GM23338 (cell line): ENCODE measurements at regions not wholly inside any gene's neighbourhood (a gene's known extent, or its start where the extent isn't known, plus 50 kb on each side); places are given as distances from the start of the nearest gene placed in this dataset.

Experiments
- ATAC-seq: fragments of 200-7000 bp; cut with Tn5 transposase; 3 replicates; pipeline ENCODE4 v1.9.1; 2020
- DNase-seq: peaks from one replicate; pipeline ENCODE4 v3.0.0-alpha.2; 2015; ENCODE audit warnings: low spot score
- H2AFZ ChIP-seq: fragments of 200-600 bp; sonication (generic); 2 replicates; pipeline ENCODE4 v1.8.0; 2016; ENCODE audit warnings: antibody characterized with exemption, mild to moderate bottlenecking, moderate library complexity
- H3F3A ChIP-seq: fragments of 200-600 bp; sonication (generic); replicated peaks from 2 replicates; pipeline ENCODE4 v1.8.0; 2017; ENCODE audit warnings: antibody characterized with exemption, mixed run types, low read depth
- H3K27ac ChIP-seq: fragments of 200-600 bp; sonication (generic); 2 replicates; pipeline ENCODE4 v1.6.1; 2016; ENCODE audit warnings: low read depth
- H3K27me3 ChIP-seq: fragments of 200-600 bp; sonication (generic); 2 replicates; pipeline ENCODE4 v1.8.0; 2016; ENCODE audit warnings: mild to moderate bottlenecking, mixed run types, moderate library complexity; ENCODE audit not compliant: insufficient read depth
- H3K36me3 ChIP-seq: fragments of 200-600 bp; sonication (generic); 2 replicates; pipeline ENCODE4 v1.8.0; 2016; ENCODE audit warnings: mild to moderate bottlenecking; ENCODE audit not compliant: insufficient read depth
- H3K4me1 ChIP-seq: fragments of 200-600 bp; sonication (generic); 2 replicates; pipeline ENCODE4 v1.8.0; 2016; ENCODE audit warnings: mild to moderate bottlenecking, moderate library complexity; ENCODE audit not compliant: insufficient read depth
- H3K4me2 ChIP-seq: fragments of 200-600 bp; sonication (generic); 2 replicates; pipeline ENCODE4 v1.7.1; 2017; ENCODE audit warnings: mixed run types
- H3K4me3 ChIP-seq: fragments of 200-600 bp; sonication (generic); 2 replicates; pipeline ENCODE4 v1.6.1; 2016; ENCODE audit warnings: mixed run types
- H3K79me2 ChIP-seq: fragments of 200-600 bp; sonication (generic); replicated peaks from 2 replicates; pipeline ENCODE4 v1.8.0; 2017; ENCODE audit warnings: mild to moderate bottlenecking; ENCODE audit not compliant: insufficient read depth
- H3K9me2 ChIP-seq: fragments of 200-600 bp; sonication (generic); 2 replicates; pipeline ENCODE4 v1.8.0; 2017; ENCODE audit not compliant: insufficient read depth
- H4K20me1 ChIP-seq: fragments of 200-600 bp; sonication (generic); replicated peaks from 2 replicates; pipeline ENCODE4 v1.8.0; 2017; ENCODE audit warnings: mild to moderate bottlenecking; ENCODE audit not compliant: insufficient read depth
- H3K27ac Mint-ChIP-seq: 2 replicates; pipeline ENCODE4 v1.8.0; 2020; ENCODE audit warnings: inconsistent platforms, mild to moderate bottlenecking, moderate library complexity, mixed read lengths
- H3K27me3 Mint-ChIP-seq: 3 replicates; pipeline ENCODE4 v1.8.0; 2022; ENCODE audit warnings: low read depth, mild to moderate bottlenecking, moderate library complexity, mixed read lengths, inconsistent platforms; ENCODE audit not compliant: insufficient read depth, poor library complexity
- H3K36me3 Mint-ChIP-seq: 3 replicates; pipeline ENCODE4 v1.8.0; 2021; ENCODE audit warnings: low read depth, mild to moderate bottlenecking, inconsistent platforms, moderate library complexity, mixed read lengths
- H3K4me1 Mint-ChIP-seq: 3 replicates; pipeline ENCODE4 v1.8.0; 2020; ENCODE audit warnings: mild to moderate bottlenecking, inconsistent platforms, mixed read lengths
- H3K4me3 Mint-ChIP-seq: 3 replicates; pipeline ENCODE4 v1.8.0; 2021; ENCODE audit warnings: moderate library complexity, mild to moderate bottlenecking, inconsistent platforms, mixed read lengths
- H3K9me3 Mint-ChIP-seq: 3 replicates; pipeline ENCODE4 v1.8.0; 2020; ENCODE audit warnings: moderate library complexity, mild to moderate bottlenecking, inconsistent platforms, mixed read lengths
- EZH2 ChIP-seq: fragments of 200-600 bp; sonication (generic); IDR thresholded peaks from one replicate; pipeline ENCODE4 v1.8.0; 2017; ENCODE audit warnings: antibody characterized with exemption, mild to moderate bottlenecking, low read depth; ENCODE audit not compliant: unreplicated experiment
- NANOG ChIP-seq: IDR thresholded peaks from 2 replicates; pipeline ENCODE4 v1.6.1; 2016; ENCODE audit warnings: antibody characterized with exemption, borderline replicate concordance
- POLR2AphosphoS5 ChIP-seq: IDR thresholded peaks from 2 replicates; pipeline ENCODE4 v1.6.1; 2016; ENCODE audit warnings: antibody characterized with exemption, low read depth
- ZNF114 ChIP-seq: fragments of 250-450 bp; sonication (Bioruptor Pico); IDR thresholded peaks from 2 replicates; pipeline ENCODE4 v1.5.0; 2020; ENCODE audit warnings: mild to moderate bottlenecking, moderate library complexity
- ZNF331 ChIP-seq: fragments of 250-450 bp; sonication (Bioruptor Pico); IDR thresholded peaks from 2 replicates; pipeline ENCODE4 v1.5.0; 2020; ENCODE audit warnings: low read depth, mild to moderate bottlenecking, moderate library complexity
- TF ChIP-seq, protein P1 (sequence below): IDR thresholded peaks from 2 replicates; pipeline ENCODE4 v1.6.1; 2016; ENCODE audit warnings: antibody characterized with exemption

DNA sequence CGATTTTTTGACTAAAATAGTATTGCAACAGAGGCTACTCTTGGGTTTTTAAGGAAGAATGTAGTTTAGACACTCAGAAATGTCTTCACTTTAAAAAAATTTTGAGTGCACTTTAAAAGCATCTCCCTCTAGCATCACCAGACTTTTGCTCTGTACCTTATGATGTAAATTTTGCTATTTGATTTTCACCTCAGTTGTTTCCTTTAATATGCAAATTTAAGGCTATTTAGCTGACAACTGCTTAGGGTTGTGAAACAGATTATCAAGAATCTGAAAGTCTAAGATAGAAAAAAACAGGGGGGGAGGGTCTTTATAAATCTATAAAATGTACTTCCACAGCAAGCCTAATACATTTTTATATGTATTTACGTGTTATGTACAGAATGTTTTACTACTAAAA is 92.9 kb upstream of the USP38 start:
- Mint-ChIP-seq H3K4me1 (peaks cover 13% of the 10 kb centered on the region; the same call in 2 of the 3 replicates), H3K4me3 (no peak overlapping the region), H3K27me3 (no peaks in the 10 kb centered on the region), H3K36me3 (peaks cover 36% of the 10 kb centered on the region), H3K27ac (no peak overlapping the region; the same call in 1 of the 2 replicates), H3K9me3 (peaks cover 41% of the 10 kb centered on the region)
- Histone ChIP-seq H2AFZ (no peak overlapping the region), H3K4me2 (peak overlapping the region; percentile 35), H3K27ac (peak overlapping the region; percentile 74), H3F3A (no peaks in the 10 kb centered on the region), H4K20me1 (no peaks in the 10 kb centered on the region), H3K4me1 (peaks cover 14% of the 10 kb centered on the region; the same call in 1 of the 2 replicates), H3K4me3 (peak overlapping the region; percentile 20; the same call in 1 of the 2 replicates), H3K9me2 (0 out of 2 replicates have a peak, but pooled peaks cover 3% of the 10 kb centered on the region), H3K27me3 (no peaks in the 10 kb centered on the region), H3K36me3 (peaks cover 14% of the 10 kb centered on the region), H3K79me2 (no peaks in the 10 kb centered on the region)
- no peak for ATAC-seq
- no peak for DNase-seq
- TF ChIP-seq EZH2 (no peak), NANOG (peak; percentile 76)

DNA sequence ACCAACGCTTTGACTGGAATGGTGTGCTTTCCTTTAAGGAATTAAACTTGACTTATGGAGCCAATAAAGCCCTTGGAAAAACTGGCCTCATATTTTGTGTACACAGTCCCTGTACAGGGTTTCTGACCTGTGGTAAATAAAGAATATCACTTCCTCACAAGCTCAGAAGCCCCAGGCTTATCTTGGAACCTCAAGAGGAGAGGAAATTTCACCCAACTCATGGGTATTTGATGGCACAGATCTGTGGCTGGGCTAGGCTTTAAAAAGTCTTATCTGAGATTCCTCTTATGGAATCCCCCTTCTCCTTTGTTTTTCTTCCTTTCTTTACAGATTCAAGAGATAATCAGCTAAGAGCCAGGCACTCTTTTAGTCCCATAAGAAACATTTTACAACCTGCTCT is 89.3 kb upstream of the USP38 start:
- Histone ChIP-seq H2AFZ (no peak overlapping the region), H3K79me2 (no peaks in the 10 kb centered on the region), H3K27me3 (no peaks in the 10 kb centered on the region), H3K27ac (no peak overlapping the region), H3F3A (no peaks in the 10 kb centered on the region), H4K20me1 (no peaks in the 10 kb centered on the region), H3K36me3 (peaks cover 8% of the 10 kb centered on the region; the same call in 1 of the 2 replicates), H3K4me1 (peaks cover 14% of the 10 kb centered on the region; the same call in 1 of the 2 replicates), H3K4me3 (no peak overlapping the region), H3K4me2 (no peak overlapping the region), H3K9me2 (no peaks in the 10 kb centered on the region)
- Mint-ChIP-seq H3K27me3 (no peaks in the 10 kb centered on the region), H3K36me3 (peaks cover 20% of the 10 kb centered on the region), H3K27ac (no peak overlapping the region), H3K9me3 (peaks cover 28% of the 10 kb centered on the region), H3K4me1 (peaks cover 4% of the 10 kb centered on the region; the same call in 2 of the 3 replicates), H3K4me3 (no peak overlapping the region)
- ATAC-seq (no peak), DNase-seq (no peak)
- TF ChIP-seq NANOG (no peak), ZNF114 (CRISPR knock-in tag) (no peak)
- TF ChIP-seq, protein P1, sequence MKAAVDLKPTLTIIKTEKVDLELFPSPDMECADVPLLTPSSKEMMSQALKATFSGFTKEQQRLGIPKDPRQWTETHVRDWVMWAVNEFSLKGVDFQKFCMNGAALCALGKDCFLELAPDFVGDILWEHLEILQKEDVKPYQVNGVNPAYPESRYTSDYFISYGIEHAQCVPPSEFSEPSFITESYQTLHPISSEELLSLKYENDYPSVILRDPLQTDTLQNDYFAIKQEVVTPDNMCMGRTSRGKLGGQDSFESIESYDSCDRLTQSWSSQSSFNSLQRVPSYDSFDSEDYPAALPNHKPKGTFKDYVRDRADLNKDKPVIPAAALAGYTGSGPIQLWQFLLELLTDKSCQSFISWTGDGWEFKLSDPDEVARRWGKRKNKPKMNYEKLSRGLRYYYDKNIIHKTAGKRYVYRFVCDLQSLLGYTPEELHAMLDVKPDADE: no peak

DNA sequence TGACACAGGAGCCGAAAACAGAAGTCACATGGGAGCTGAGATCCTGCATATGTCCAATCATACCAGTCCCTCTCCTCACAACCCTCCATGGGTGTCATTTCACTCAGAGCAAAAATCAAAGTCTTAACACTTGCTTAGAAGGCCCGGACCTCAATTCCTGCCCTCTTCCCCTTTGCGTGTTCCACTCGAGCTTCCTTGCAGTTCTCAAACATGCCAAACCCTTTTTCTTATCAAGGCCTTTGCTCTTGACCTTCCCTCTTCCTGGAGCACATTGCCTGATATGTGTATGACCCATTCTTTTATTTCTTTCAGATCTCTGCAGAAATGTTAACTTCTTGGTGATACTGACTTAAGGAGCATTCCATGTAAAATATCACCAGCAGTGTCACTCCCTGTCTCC is 87.0 kb upstream of the USP38 start:
- no peaks in the 10 kb centered on the region for H4K20me1 ChIP-seq
- no peaks in the 10 kb centered on the region for H3F3A ChIP-seq
- no peaks in the 10 kb centered on the region for H3K79me2 ChIP-seq
- Mint-ChIP-seq H3K4me1 (no peaks in the 10 kb centered on the region), H3K27me3 (no peaks in the 10 kb centered on the region), H3K36me3 (peaks cover 8% of the 10 kb centered on the region; the same call in 2 of the 3 replicates), H3K27ac (no peak overlapping the region), H3K4me3 (no peak overlapping the region), H3K9me3 (peaks cover 12% of the 10 kb centered on the region; the same call in 2 of the 3 replicates)
- H3K4me3 ChIP-seq: no peak overlapping the region
- H3K4me1 ChIP-seq: no peaks in the 10 kb centered on the region
- no peaks in the 10 kb centered on the region for H3K27me3 ChIP-seq
- no peaks in the 10 kb centered on the region for H3K9me2 ChIP-seq
- DNase-seq (no peak), ATAC-seq (no peak)
- no peak overlapping the region for H3K27ac ChIP-seq
- peaks cover 8% of the 10 kb centered on the region; the same call in 1 of the 2 replicates for H3K36me3 ChIP-seq
- H3K4me2 ChIP-seq: no peak overlapping the region
- H2AFZ ChIP-seq: no peak overlapping the region
- TF ChIP-seq POLR2AphosphoS5: no peak
- no peak for TF ChIP-seq ZNF331 (CRISPR knock-in tag)
